Bronchial epithelial cell (primary cell): ENCODE measurements at regions not wholly inside any gene's neighbourhood (a gene's known extent, or its start where the extent isn't known, plus 50 kb on each side); places are given as distances from the start of the nearest gene placed in this dataset.

Source experiments
- DNase-seq: peaks from one replicate; pipeline ENCODE4 v3.0.0-alpha.2; 2010; ENCODE audit warnings: low read depth
- FAIRE-seq: peaks from 2 replicates; lab custom pipeline; 2011; peaks lifted over from hg19 to GRCh38; lab: Jason Lieb, UNC
- H3K27me3 ChIP-seq: 2 replicates; pipeline ENCODE4 v1.5.1; 2011; ENCODE audit warnings: low read length; ENCODE audit not compliant: control insufficient read depth, insufficient read depth
- H3K36me3 ChIP-seq: 2 replicates; pipeline ENCODE4 v1.5.1; 2011; ENCODE audit warnings: low read length; ENCODE audit not compliant: control insufficient read depth, insufficient read depth
- H3K4me3 ChIP-seq: 2 replicates; pipeline ENCODE4 v1.5.1; 2011; ENCODE audit warnings: mild to moderate bottlenecking, low read depth, low read length, control low read depth
- CTCF ChIP-seq: IDR thresholded peaks from 2 replicates; pipeline ENCODE4 v1.5.1; 2011; ENCODE audit warnings: mild to moderate bottlenecking, moderate library complexity, low read length, control low read depth, inconsistent platforms; ENCODE audit not compliant: insufficient read depth, severe bottlenecking

GRCh38 chr2:238986491-238987351 lies 138.8 kb downstream of the TWIST2 start:
- Histone ChIP-seq H3K27me3 (no peaks in the 10 kb centered on the region), H3K36me3 (no peaks in the 10 kb centered on the region), H3K4me3 (no peak overlapping the region)
- FAIRE-seq (no peak), DNase-seq (no peak)
- TF ChIP-seq CTCF: no peak

- H3K4me3 ChIP-seq: no peak overlapping the region
- no peaks in the 10 kb centered on the region for H3K36me3 ChIP-seq
- no peak for TF ChIP-seq CTCF
- no peak for FAIRE-seq
- H3K27me3 ChIP-seq: no peaks in the 10 kb centered on the region
- no peak for DNase-seq
Observed at GRCh38 chr2:238987352-238987981, 139.6 kb downstream of the TWIST2 start.

- DNase-seq: no peak
- no peak for FAIRE-seq
- Histone ChIP-seq H3K4me3 (no peak overlapping the region), H3K36me3 (no peaks in the 10 kb centered on the region), H3K27me3 (no peaks in the 10 kb centered on the region)
- TF ChIP-seq CTCF: no peak
Observed at GRCh38 chr2:238988105-238988504, 140.2 kb downstream of the TWIST2 start.

- H3K4me3 ChIP-seq: no peak overlapping the region
- FAIRE-seq (no peak), DNase-seq (no peak)
- no peak for TF ChIP-seq CTCF
- no peaks in the 10 kb centered on the region for H3K36me3 ChIP-seq
- H3K27me3 ChIP-seq: no peaks in the 10 kb centered on the region
Observed at GRCh38 chr2:238988752-238989151, 140.9 kb downstream of the TWIST2 start.

- no peak for TF ChIP-seq CTCF
- FAIRE-seq (no peak), DNase-seq (no peak)
- no peaks in the 10 kb centered on the region for H3K27me3 ChIP-seq
- H3K36me3 ChIP-seq: no peaks in the 10 kb centered on the region
- no peak overlapping the region for H3K4me3 ChIP-seq
Observed at GRCh38 chr2:238989484-238989883, 141.6 kb downstream of the TWIST2 start.
